ENCODE measurements at regions not wholly inside any gene's neighbourhood (a gene's known extent, or its start where the extent isn't known, plus 50 kb on each side); places are given as distances from the start of the nearest gene placed in this dataset.
"Not testable (repeated sequence)": the region's sequence is repeated elsewhere in the genome, so short reads cannot be mapped to it uniquely, and the experiment has no call there.

DNA sequence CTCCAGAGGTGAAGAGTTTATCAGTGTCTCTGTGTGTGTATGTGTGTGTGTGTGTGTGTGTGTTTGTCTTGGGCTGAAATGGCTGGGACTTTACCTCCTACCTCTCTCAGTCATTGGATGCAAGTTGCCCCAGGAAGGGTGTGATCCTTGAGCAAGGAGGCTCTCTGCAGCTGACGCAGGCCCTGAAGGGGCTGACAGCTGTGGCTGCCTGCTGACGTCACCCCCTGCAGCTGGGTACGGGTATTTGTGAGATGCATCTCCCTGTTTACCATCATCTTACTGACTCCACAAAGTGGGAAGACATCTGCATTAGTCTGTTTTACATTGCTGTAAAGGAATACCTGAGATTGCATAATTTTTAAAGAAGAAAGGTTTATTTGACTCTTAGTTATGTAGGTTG, 631.5 kb upstream of the RBFOX1 start:
- TF ChIP-seq YY1 (IDR thresholded peaks at IDR 0.05; ENCODE audit: insufficient read depth, insufficient read length) (no peak), SUZ12 (IDR thresholded peaks at IDR 0.05; ENCODE audit: extremely low read depth, insufficient read depth, insufficient read length) (no peak), ZNF274 (IDR thresholded peaks at IDR 0.05; ENCODE audit: low read depth, low read length) (no peak)
- Histone ChIP-seq H3K9me3 (ENCODE audit: insufficient read depth, low read length) (no peaks in the 10 kb centered on the region), H3K9ac (ENCODE audit: insufficient read length, low read depth) (no peak overlapping the region), H3K4me1 (ENCODE audit: insufficient read depth, insufficient read length) (peaks cover 4% of the 10 kb centered on the region), H3K27me3 (ENCODE audit: insufficient read depth, insufficient read length) (no peaks in the 10 kb centered on the region), H3K4me3 (ENCODE audit: insufficient read length, low read depth) (no peak overlapping the region), H3K36me3 (ENCODE audit: insufficient read depth, insufficient read length, low read length) (no peaks in the 10 kb centered on the region)
- DNase-seq (ENCODE audit: low read depth, low spot score): no peak

DNA sequence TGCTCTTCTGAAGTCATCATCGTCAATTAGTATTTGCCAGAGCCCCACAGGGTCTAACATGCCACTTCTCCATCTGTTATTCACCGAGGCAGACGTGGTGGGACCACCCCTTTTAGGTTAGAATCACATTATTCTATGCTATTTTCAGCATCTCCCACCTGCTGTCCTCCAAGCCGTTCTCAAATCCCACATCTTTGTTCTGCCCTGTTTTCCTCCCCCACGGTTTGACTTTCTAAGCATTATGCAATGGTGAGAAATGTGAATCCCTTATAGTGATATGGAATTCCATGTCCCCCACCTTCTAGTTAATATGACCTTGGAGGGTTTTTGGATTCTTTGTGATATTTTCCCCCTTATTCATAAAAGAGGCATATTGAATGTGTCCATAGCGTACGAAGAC, 634.1 kb upstream of the RBFOX1 start:
- no peak overlapping the region for H3K4me3 ChIP-seq (ENCODE audit: insufficient read length, low read depth)
- no peaks in the 10 kb centered on the region for H3K36me3 ChIP-seq (ENCODE audit: insufficient read depth, insufficient read length, low read length)
- no peak overlapping the region for H3K9ac ChIP-seq (ENCODE audit: insufficient read length, low read depth)
- DNase-seq (ENCODE audit: low read depth, low spot score): no peak
- H3K9me3 ChIP-seq (ENCODE audit: insufficient read depth, low read length): no peaks in the 10 kb centered on the region
- H3K4me1 ChIP-seq (ENCODE audit: insufficient read depth, insufficient read length): no peaks in the 10 kb centered on the region
- no peaks in the 10 kb centered on the region for H3K27me3 ChIP-seq (ENCODE audit: insufficient read depth, insufficient read length)
- TF ChIP-seq SUZ12 (IDR thresholded peaks at IDR 0.05; ENCODE audit: extremely low read depth, insufficient read depth, insufficient read length) (no peak), ZNF274 (IDR thresholded peaks at IDR 0.05; ENCODE audit: low read depth, low read length) (no peak), YY1 (IDR thresholded peaks at IDR 0.05; ENCODE audit: insufficient read depth, insufficient read length) (no peak)

DNA sequence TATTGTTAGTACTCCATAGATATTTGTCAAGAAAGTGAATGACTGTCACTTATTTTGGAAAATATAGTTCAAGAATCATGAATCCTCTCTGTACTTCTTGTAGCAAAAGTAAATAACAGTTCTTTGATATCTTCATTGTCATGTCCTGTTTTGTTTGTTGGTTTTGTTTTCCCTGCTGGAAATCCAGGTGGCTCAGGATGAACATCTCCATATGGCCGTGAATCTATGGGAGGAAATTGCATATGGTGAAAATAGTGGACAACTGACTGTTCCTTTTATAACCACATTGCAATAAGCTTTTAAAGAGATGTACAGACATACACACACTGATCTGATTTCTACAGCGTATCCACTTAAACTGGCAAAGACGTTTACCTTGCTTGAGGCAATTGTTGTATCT, 637.0 kb upstream of the RBFOX1 start:
- H3K36me3 ChIP-seq (ENCODE audit: insufficient read depth, insufficient read length, low read length): no peaks in the 10 kb centered on the region
- TF ChIP-seq YY1 (IDR thresholded peaks at IDR 0.05; ENCODE audit: insufficient read depth, insufficient read length): no peak
- TF ChIP-seq ZNF274 (IDR thresholded peaks at IDR 0.05; ENCODE audit: low read depth, low read length): no peak
- no peak for TF ChIP-seq SUZ12 (IDR thresholded peaks at IDR 0.05; ENCODE audit: extremely low read depth, insufficient read depth, insufficient read length)
- DNase-seq (ENCODE audit: low read depth, low spot score): no peak

GRCh38 chr16:6694636-6695035, 638.0 kb upstream of the RBFOX1 start:
- no peaks in the 10 kb centered on the region for H3K36me3 ChIP-seq (ENCODE audit: insufficient read depth, insufficient read length, low read length)

More for the DNA sequence above, 637.0 kb upstream of the RBFOX1 start:
- Histone ChIP-seq H3K27me3 (ENCODE audit: insufficient read depth, insufficient read length) (no peaks in the 10 kb centered on the region), H3K9ac (ENCODE audit: insufficient read length, low read depth) (no peak overlapping the region), H3K4me3 (ENCODE audit: insufficient read length, low read depth) (no peak overlapping the region), H3K4me1 (ENCODE audit: insufficient read depth, insufficient read length) (no peaks in the 10 kb centered on the region), H3K9me3 (ENCODE audit: insufficient read depth, low read length) (no peaks in the 10 kb centered on the region)

GRCh38 chr16:6693418-6693817, 639.2 kb upstream of the RBFOX1 start:
- H3K9me3 ChIP-seq (ENCODE audit: insufficient read depth, low read length); H3K9ac ChIP-seq (ENCODE audit: insufficient read length, low read depth); DNase-seq (ENCODE audit: low read depth, low spot score); H3K4me3 ChIP-seq (ENCODE audit: insufficient read length, low read depth); H3K27me3 ChIP-seq (ENCODE audit: insufficient read depth, insufficient read length); H3K36me3 ChIP-seq (ENCODE audit: insufficient read depth, insufficient read length, low read length); H3K4me1 ChIP-seq (ENCODE audit: insufficient read depth, insufficient read length): not testable (repeated sequence)

More at GRCh38 chr16:6694636-6695035, 638.0 kb upstream of the RBFOX1 start:
- TF ChIP-seq YY1 (IDR thresholded peaks at IDR 0.05; ENCODE audit: insufficient read depth, insufficient read length): no peak
- no peak for TF ChIP-seq SUZ12 (IDR thresholded peaks at IDR 0.05; ENCODE audit: extremely low read depth, insufficient read depth, insufficient read length)
- no peak for TF ChIP-seq ZNF274 (IDR thresholded peaks at IDR 0.05; ENCODE audit: low read depth, low read length)
- H3K9ac ChIP-seq (ENCODE audit: insufficient read length, low read depth): no peak overlapping the region
- DNase-seq (ENCODE audit: low read depth, low spot score): no peak
- H3K4me3 ChIP-seq (ENCODE audit: insufficient read length, low read depth): no peak overlapping the region
- H3K9me3 ChIP-seq (ENCODE audit: insufficient read depth, low read length): no peaks in the 10 kb centered on the region
- H3K4me1 ChIP-seq (ENCODE audit: insufficient read depth, insufficient read length): no peaks in the 10 kb centered on the region
- H3K27me3 ChIP-seq (ENCODE audit: insufficient read depth, insufficient read length): no peaks in the 10 kb centered on the region

DNA sequence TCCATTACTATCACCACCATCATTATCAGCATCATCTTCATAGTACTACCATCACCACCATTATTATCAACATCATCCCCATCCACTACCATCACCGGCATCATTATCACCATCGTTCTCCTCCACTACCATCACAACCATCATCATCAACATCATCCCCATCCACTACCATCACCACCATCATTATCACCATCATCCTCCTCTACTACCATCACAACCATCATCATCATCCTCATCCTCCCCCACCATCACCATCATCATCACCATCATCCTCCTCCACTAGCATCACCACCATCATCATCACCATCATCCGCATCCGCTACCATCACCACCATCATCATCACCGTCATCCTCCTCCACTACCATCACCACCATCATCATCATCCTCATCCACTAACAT, 639.8 kb upstream of the RBFOX1 start:
- H3K9me3 ChIP-seq (ENCODE audit: insufficient read depth, low read length): no peaks in the 10 kb centered on the region
- no peak overlapping the region for H3K9ac ChIP-seq (ENCODE audit: insufficient read length, low read depth)
- no peak for TF ChIP-seq YY1 (IDR thresholded peaks at IDR 0.05; ENCODE audit: insufficient read depth, insufficient read length)
- no peak for TF ChIP-seq SUZ12 (IDR thresholded peaks at IDR 0.05; ENCODE audit: extremely low read depth, insufficient read depth, insufficient read length)
- no peak for TF ChIP-seq ZNF274 (IDR thresholded peaks at IDR 0.05; ENCODE audit: low read depth, low read length)
- no peaks in the 10 kb centered on the region for H3K27me3 ChIP-seq (ENCODE audit: insufficient read depth, insufficient read length)
- no peaks in the 10 kb centered on the region for H3K4me1 ChIP-seq (ENCODE audit: insufficient read depth, insufficient read length)
- H3K4me3 ChIP-seq (ENCODE audit: insufficient read length, low read depth): no peak overlapping the region
- no peaks in the 10 kb centered on the region for H3K36me3 ChIP-seq (ENCODE audit: insufficient read depth, insufficient read length, low read length)
- no peak for DNase-seq (ENCODE audit: low read depth, low spot score)

DNA sequence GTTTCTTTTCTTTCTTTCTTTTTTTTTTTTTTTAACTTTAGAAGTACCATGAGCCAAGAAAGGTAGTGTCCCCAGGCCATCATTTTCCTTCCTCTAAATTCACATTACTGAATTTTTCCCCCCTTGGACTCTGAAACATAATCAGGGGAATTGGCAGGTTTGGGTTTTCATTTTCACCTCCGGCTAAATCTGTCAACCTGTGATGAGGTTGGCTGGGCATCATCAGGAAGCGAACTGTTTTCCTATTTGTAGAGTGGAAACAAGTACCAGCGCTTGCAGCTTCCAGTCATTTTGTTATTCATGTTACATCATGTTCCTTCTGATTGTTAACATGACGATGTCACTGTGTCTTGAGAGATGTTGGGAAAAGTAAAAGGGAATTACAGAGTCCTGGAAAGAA, 641.9 kb upstream of the RBFOX1 start:
- DNase-seq (ENCODE audit: low read depth, low spot score): no peak
- Histone ChIP-seq H3K4me3 (ENCODE audit: insufficient read length, low read depth) (no peak overlapping the region), H3K27me3 (ENCODE audit: insufficient read depth, insufficient read length) (no peaks in the 10 kb centered on the region), H3K36me3 (ENCODE audit: insufficient read depth, insufficient read length, low read length) (no peaks in the 10 kb centered on the region), H3K4me1 (ENCODE audit: insufficient read depth, insufficient read length) (no peaks in the 10 kb centered on the region), H3K9ac (ENCODE audit: insufficient read length, low read depth) (no peak overlapping the region), H3K9me3 (ENCODE audit: insufficient read depth, low read length) (peaks cover 10% of the 10 kb centered on the region)
- no peak for TF ChIP-seq YY1 (IDR thresholded peaks at IDR 0.05; ENCODE audit: insufficient read depth, insufficient read length)
- no peak for TF ChIP-seq ZNF274 (IDR thresholded peaks at IDR 0.05; ENCODE audit: low read depth, low read length)
- TF ChIP-seq SUZ12 (IDR thresholded peaks at IDR 0.05; ENCODE audit: extremely low read depth, insufficient read depth, insufficient read length): no peak

- H3K9me3 ChIP-seq (ENCODE audit: insufficient read depth, low read length): peaks cover 10% of the 10 kb centered on the region
- H3K4me1 ChIP-seq (ENCODE audit: insufficient read depth, insufficient read length): no peaks in the 10 kb centered on the region
- TF ChIP-seq ZNF274 (IDR thresholded peaks at IDR 0.05; ENCODE audit: low read depth, low read length) (no peak), SUZ12 (IDR thresholded peaks at IDR 0.05; ENCODE audit: extremely low read depth, insufficient read depth, insufficient read length) (no peak), YY1 (IDR thresholded peaks at IDR 0.05; ENCODE audit: insufficient read depth, insufficient read length) (no peak)
- no peaks in the 10 kb centered on the region for H3K36me3 ChIP-seq (ENCODE audit: insufficient read depth, insufficient read length, low read length)
- H3K27me3 ChIP-seq (ENCODE audit: insufficient read depth, insufficient read length): no peaks in the 10 kb centered on the region
- H3K4me3 ChIP-seq (ENCODE audit: insufficient read length, low read depth): no peak overlapping the region
- DNase-seq (ENCODE audit: low read depth, low spot score): no peak
- H3K9ac ChIP-seq (ENCODE audit: insufficient read length, low read depth): no peak overlapping the region
These were observed 643.0 kb upstream of the RBFOX1 start for GRCh38 chr16:6689643-6690042.
